ENCODE measurements at regions not wholly inside any gene's neighbourhood (a gene's known extent, or its start where the extent isn't known, plus 50 kb on each side); places are given as distances from the start of the nearest gene placed in this dataset.

- H3K4me1 ChIP-seq (ENCODE audit: low read length) = no peaks in the 10 kb centered on the region
- no peak for DNase-seq
- H3K4me3 ChIP-seq (ENCODE audit: low read length) = no peak overlapping the region
- no peak overlapping the region for H3K4me2 ChIP-seq (ENCODE audit: low read depth, low read length, poor library complexity, severe bottlenecking)
- H3K9me2 ChIP-seq (replicated peaks; ENCODE audit: insufficient read depth, low read length) = no peaks in the 10 kb centered on the region
- no peak overlapping the region for H3K27ac ChIP-seq (ENCODE audit: low read length)
- H4K20me1 ChIP-seq (ENCODE audit: insufficient read depth, low read depth, low read length) = no peaks in the 10 kb centered on the region
- no peaks in the 10 kb centered on the region for H3K27me3 ChIP-seq (ENCODE audit: low read length)
- H3K79me2 ChIP-seq (ENCODE audit: low read length) = no peaks in the 10 kb centered on the region
- no peaks in the 10 kb centered on the region for H3K9me3 ChIP-seq (ENCODE audit: low read length)
- no peak overlapping the region for H2AFZ ChIP-seq (ENCODE audit: low read length)
- H3K9ac ChIP-seq (ENCODE audit: low read length) = no peak overlapping the region
- H3K36me3 ChIP-seq (ENCODE audit: insufficient read depth, low read length) = no peaks in the 10 kb centered on the region
Measured at GRCh38 chr3:159798951-159799350, 189.7 kb upstream of the IL12A start.

GRCh38 chr3:159800434-159801155, 188.0 kb upstream of the IL12A start:
- H3K36me3 ChIP-seq (ENCODE audit: insufficient read depth, low read length) = no peaks in the 10 kb centered on the region
- H2AFZ ChIP-seq (ENCODE audit: low read length) = no peak overlapping the region
- no peak overlapping the region for H3K4me3 ChIP-seq (ENCODE audit: low read length)
- DNase-seq = no peak
- no peaks in the 10 kb centered on the region for H3K27me3 ChIP-seq (ENCODE audit: low read length)
- H3K9me3 ChIP-seq (ENCODE audit: low read length) = no peaks in the 10 kb centered on the region
- no peaks in the 10 kb centered on the region for H3K4me1 ChIP-seq (ENCODE audit: low read length)
- H3K79me2 ChIP-seq (ENCODE audit: low read length) = no peaks in the 10 kb centered on the region
- H3K9ac ChIP-seq (ENCODE audit: low read length) = no peak overlapping the region
- H3K9me2 ChIP-seq (replicated peaks; ENCODE audit: insufficient read depth, low read length) = no peaks in the 10 kb centered on the region
- H3K4me2 ChIP-seq (ENCODE audit: low read depth, low read length, poor library complexity, severe bottlenecking) = no peak overlapping the region
- no peaks in the 10 kb centered on the region for H4K20me1 ChIP-seq (ENCODE audit: insufficient read depth, low read depth, low read length)
- H3K27ac ChIP-seq (ENCODE audit: low read length) = no peak overlapping the region

- H3K27ac ChIP-seq (ENCODE audit: low read length) = no peak overlapping the region
- no peak overlapping the region for H2AFZ ChIP-seq (ENCODE audit: low read length)
- H4K20me1 ChIP-seq (ENCODE audit: insufficient read depth, low read depth, low read length) = no peaks in the 10 kb centered on the region
- H3K4me2 ChIP-seq (ENCODE audit: low read depth, low read length, poor library complexity, severe bottlenecking) = no peak overlapping the region
- H3K79me2 ChIP-seq (ENCODE audit: low read length) = no peaks in the 10 kb centered on the region
- DNase-seq = no peak
- no peaks in the 10 kb centered on the region for H3K4me1 ChIP-seq (ENCODE audit: low read length)
- H3K36me3 ChIP-seq (ENCODE audit: insufficient read depth, low read length) = no peaks in the 10 kb centered on the region
- H3K4me3 ChIP-seq (ENCODE audit: low read length) = no peak overlapping the region
- H3K27me3 ChIP-seq (ENCODE audit: low read length) = no peaks in the 10 kb centered on the region
- H3K9me3 ChIP-seq (ENCODE audit: low read length) = no peaks in the 10 kb centered on the region
- H3K9me2 ChIP-seq (replicated peaks; ENCODE audit: insufficient read depth, low read length) = no peaks in the 10 kb centered on the region
- H3K9ac ChIP-seq (ENCODE audit: low read length) = no peak overlapping the region
Measured at GRCh38 chr3:159802864-159803263, 185.8 kb upstream of the IL12A start.

GRCh38 chr3:159803459-159803858, 185.2 kb upstream of the IL12A start:
- Histone ChIP-seq H3K4me2 (ENCODE audit: low read depth, low read length, poor library complexity, severe bottlenecking) (no peak overlapping the region), H3K4me1 (ENCODE audit: low read length) (no peaks in the 10 kb centered on the region), H3K36me3 (ENCODE audit: insufficient read depth, low read length) (no peaks in the 10 kb centered on the region), H2AFZ (ENCODE audit: low read length) (no peak overlapping the region), H3K27ac (ENCODE audit: low read length) (no peak overlapping the region), H3K79me2 (ENCODE audit: low read length) (no peaks in the 10 kb centered on the region), H3K4me3 (ENCODE audit: low read length) (no peak overlapping the region), H3K9ac (ENCODE audit: low read length) (no peak overlapping the region), H3K9me2 (replicated peaks; ENCODE audit: insufficient read depth, low read length) (no peaks in the 10 kb centered on the region), H4K20me1 (ENCODE audit: insufficient read depth, low read depth, low read length) (no peaks in the 10 kb centered on the region), H3K27me3 (ENCODE audit: low read length) (no peaks in the 10 kb centered on the region), H3K9me3 (ENCODE audit: low read length) (no peaks in the 10 kb centered on the region)
- no peak for DNase-seq

GRCh38 chr3:159804726-159805410, 183.8 kb upstream of the IL12A start:
- Histone ChIP-seq H3K9ac (ENCODE audit: low read length) (no peak overlapping the region), H3K27me3 (ENCODE audit: low read length) (no peaks in the 10 kb centered on the region), H3K79me2 (ENCODE audit: low read length) (no peaks in the 10 kb centered on the region), H3K27ac (ENCODE audit: low read length) (no peak overlapping the region), H3K4me1 (ENCODE audit: low read length) (no peaks in the 10 kb centered on the region), H2AFZ (ENCODE audit: low read length) (no peak overlapping the region), H3K4me3 (ENCODE audit: low read length) (no peak overlapping the region), H3K36me3 (ENCODE audit: insufficient read depth, low read length) (no peaks in the 10 kb centered on the region), H4K20me1 (ENCODE audit: insufficient read depth, low read depth, low read length) (no peaks in the 10 kb centered on the region), H3K9me2 (replicated peaks; ENCODE audit: insufficient read depth, low read length) (no peaks in the 10 kb centered on the region), H3K9me3 (ENCODE audit: low read length) (no peaks in the 10 kb centered on the region), H3K4me2 (ENCODE audit: low read depth, low read length, poor library complexity, severe bottlenecking) (no peak overlapping the region)
- DNase-seq = peak; percentile 89

- no peaks in the 10 kb centered on the region for H3K27me3 ChIP-seq (ENCODE audit: low read length)
- H3K36me3 ChIP-seq (ENCODE audit: insufficient read depth, low read length) = no peaks in the 10 kb centered on the region
- H3K79me2 ChIP-seq (ENCODE audit: low read length) = no peaks in the 10 kb centered on the region
- H4K20me1 ChIP-seq (ENCODE audit: insufficient read depth, low read depth, low read length) = no peaks in the 10 kb centered on the region
- no peaks in the 10 kb centered on the region for H3K9me3 ChIP-seq (ENCODE audit: low read length)
- H3K9me2 ChIP-seq (replicated peaks; ENCODE audit: insufficient read depth, low read length) = no peaks in the 10 kb centered on the region
- H2AFZ ChIP-seq (ENCODE audit: low read length) = no peak overlapping the region
- no peak overlapping the region for H3K9ac ChIP-seq (ENCODE audit: low read length)
- H3K27ac ChIP-seq (ENCODE audit: low read length) = no peak overlapping the region
- no peaks in the 10 kb centered on the region for H3K4me1 ChIP-seq (ENCODE audit: low read length)
- DNase-seq = no peak
- H3K4me2 ChIP-seq (ENCODE audit: low read depth, low read length, poor library complexity, severe bottlenecking) = no peak overlapping the region
- H3K4me3 ChIP-seq (ENCODE audit: low read length) = no peak overlapping the region
Measured at GRCh38 chr3:159805411-159805772, 183.2 kb upstream of the IL12A start.

- no peak overlapping the region for H3K4me3 ChIP-seq (ENCODE audit: low read length)
- H3K4me1 ChIP-seq (ENCODE audit: low read length) = no peaks in the 10 kb centered on the region
- H3K9me2 ChIP-seq (replicated peaks; ENCODE audit: insufficient read depth, low read length) = no peaks in the 10 kb centered on the region
- H3K79me2 ChIP-seq (ENCODE audit: low read length) = no peaks in the 10 kb centered on the region
- no peaks in the 10 kb centered on the region for H3K9me3 ChIP-seq (ENCODE audit: low read length)
- no peak overlapping the region for H3K9ac ChIP-seq (ENCODE audit: low read length)
- H3K4me2 ChIP-seq (ENCODE audit: low read depth, low read length, poor library complexity, severe bottlenecking) = no peak overlapping the region
- DNase-seq = no peak
- H3K36me3 ChIP-seq (ENCODE audit: insufficient read depth, low read length) = no peaks in the 10 kb centered on the region
- no peak overlapping the region for H2AFZ ChIP-seq (ENCODE audit: low read length)
- H3K27me3 ChIP-seq (ENCODE audit: low read length) = no peaks in the 10 kb centered on the region
- H4K20me1 ChIP-seq (ENCODE audit: insufficient read depth, low read depth, low read length) = no peaks in the 10 kb centered on the region
- no peak overlapping the region for H3K27ac ChIP-seq (ENCODE audit: low read length)
Measured at GRCh38 chr3:159806412-159806811, 182.2 kb upstream of the IL12A start.

GRCh38 chr3:159807137-159808040, 181.2 kb upstream of the IL12A start:
- Histone ChIP-seq H3K9ac (ENCODE audit: low read length) (no peak overlapping the region), H3K9me2 (replicated peaks; ENCODE audit: insufficient read depth, low read length) (no peaks in the 10 kb centered on the region), H3K4me2 (ENCODE audit: low read depth, low read length, poor library complexity, severe bottlenecking) (no peak overlapping the region), H3K36me3 (ENCODE audit: insufficient read depth, low read length) (no peaks in the 10 kb centered on the region), H2AFZ (ENCODE audit: low read length) (no peak overlapping the region), H3K4me3 (ENCODE audit: low read length) (no peak overlapping the region), H3K79me2 (ENCODE audit: low read length) (no peaks in the 10 kb centered on the region), H3K4me1 (ENCODE audit: low read length) (no peaks in the 10 kb centered on the region), H3K27me3 (ENCODE audit: low read length) (no peaks in the 10 kb centered on the region), H3K9me3 (ENCODE audit: low read length) (no peaks in the 10 kb centered on the region), H4K20me1 (ENCODE audit: insufficient read depth, low read depth, low read length) (no peaks in the 10 kb centered on the region), H3K27ac (ENCODE audit: low read length) (no peak overlapping the region)
- DNase-seq = no peak
